GM12878 (cell line): ENCODE measurements at regions not wholly inside any gene's neighbourhood (a gene's known extent, or its start where the extent isn't known, plus 50 kb on each side); places are given as distances from the start of the nearest gene placed in this dataset.
"Not testable (repeated sequence)": the region's sequence is repeated elsewhere in the genome, so short reads cannot be mapped to it uniquely, and the experiment has no call there.

ENCODE experiments used
- ATAC-seq: fragments of 200-7000 bp; cut with Tn5 transposase; 3 replicates; pipeline ENCODE4 v1.9.1; 2020; ENCODE audit warnings: mild to moderate bottlenecking, moderate library complexity
- BruUV-seq: library from RNA; stranded (reverse); fragments of 400-500 nt; replicated peaks from 2 replicates; lab custom pipeline; 2021; lab: Mats Ljungman, UMichigan
- CTCF ChIA-PET: fragments of 300-600 bp; sonication (Branson Sonifier 250); formaldehyde crosslinking; extraction: SDS; loops from one replicate; lab custom pipeline; 2021; ENCODE audit warnings: inconsistent platforms; lab: Yijun Ruan, JAX
- POLR2A ChIA-PET: fragments of 350-600 bp; formaldehyde crosslinking; extraction: SDS; loops from one replicate; lab custom pipeline; 2021; ENCODE audit warnings: inconsistent platforms; lab: Charles Lee
- RAD21 ChIA-PET: fragments of 300-600 bp; sonication (Branson Sonifier 250); formaldehyde crosslinking; loops from one replicate; lab custom pipeline; 2023; ENCODE audit warnings: antibody characterized with exemption; ENCODE audit not compliant: unreplicated experiment; lab: Charles Lee
- SMC1A ChIA-PET: fragments of 300-600 bp; sonication (Branson Sonifier 250); formaldehyde crosslinking; loops from one replicate; lab custom pipeline; 2023; ENCODE audit not compliant: unreplicated experiment, uncharacterized antibody; lab: Charles Lee
- DNase-seq: peaks from one replicate; pipeline ENCODE4 v3.0.0-alpha.2; 2011; ENCODE audit warnings: low read depth, low spot score
- FAIRE-seq: peaks from 3 replicates; lab custom pipeline; 2011; peaks lifted over from hg19 to GRCh38; lab: Jason Lieb, UNC
- H2AFZ ChIP-seq: 2 replicates; pipeline ENCODE4 v1.6.0; 2011; ENCODE audit warnings: low read depth, low read length, control low read depth; ENCODE audit not compliant: control insufficient read depth
- H3K27ac ChIP-seq: 2 replicates; pipeline ENCODE4 v1.5.1; 2011; ENCODE audit warnings: control low read depth; ENCODE audit not compliant: control insufficient read depth, insufficient read depth
- H3K27me3 ChIP-seq, 2 experiments: replicated peaks in 1 of 2; 2 replicates each; pipeline versions ENCODE4 v1.6.0 to v1.6.1; 2011; ENCODE audit warnings: low read length in 1 of 2; ENCODE audit not compliant: control insufficient read depth in 2 of 2, insufficient read depth in 2 of 2
- H3K36me3 ChIP-seq, 2 experiments: 2 replicates each; pipeline ENCODE4 v1.5.1; 2011; ENCODE audit warnings: low read length in 1 of 2; ENCODE audit not compliant: control insufficient read depth in 2 of 2, insufficient read depth in 2 of 2
- H3K4me1 ChIP-seq: 2 replicates; pipeline ENCODE4 v1.6.1; 2011; ENCODE audit warnings: mild to moderate bottlenecking, low read length, moderate library complexity, mixed read lengths; ENCODE audit not compliant: control insufficient read depth, insufficient read depth
- H3K4me2 ChIP-seq: 2 replicates; pipeline ENCODE4 v1.6.0; 2011; ENCODE audit warnings: control low read depth; ENCODE audit not compliant: control insufficient read depth, insufficient read depth
- H3K4me3 ChIP-seq: fragments of 200-600 bp; sonication (generic); 2 replicates; pipeline ENCODE4 v1.5.1; 2016
- H3K79me2 ChIP-seq: 2 replicates; pipeline ENCODE4 v1.6.0; 2011; ENCODE audit warnings: low read length; ENCODE audit not compliant: control insufficient read depth, insufficient read depth
- H3K9ac ChIP-seq: 2 replicates; pipeline ENCODE4 v1.8.0; 2011; ENCODE audit warnings: low read length, control low read depth, mixed read lengths; ENCODE audit not compliant: control insufficient read depth, insufficient read depth
- H3K9me3 ChIP-seq: replicated peaks from 3 replicates; pipeline ENCODE4 v1.5.1; 2011; ENCODE audit warnings: mild to moderate bottlenecking, low read length; ENCODE audit not compliant: control insufficient read depth, insufficient read depth
- H4K20me1 ChIP-seq: 2 replicates; pipeline ENCODE4 v1.6.0; 2011; ENCODE audit not compliant: control insufficient read depth, insufficient read depth
- BHLHE40 ChIP-seq, 2 experiments: fragments of 450-650 bp in 1 of 2; IDR thresholded peaks; 2 replicates each; pipeline ENCODE4 v1.6.1; 2011 to 2017; ENCODE audit warnings: low read depth in 2 of 2, borderline replicate concordance in 1 of 2, improper control_type of control experiment in 1 of 2, low read length in 1 of 2, mild to moderate bottlenecking in 1 of 2
- CHD4 ChIP-seq: fragments of 200-600 bp; sonication (generic); IDR thresholded peaks from 2 replicates; pipeline ENCODE4 v1.6.1; 2016; ENCODE audit warnings: mild to moderate bottlenecking
- CREB1 ChIP-seq: IDR thresholded peaks from 2 replicates; pipeline ENCODE4 v1.6.1; 2012; ENCODE audit warnings: low read depth, mild to moderate bottlenecking, inconsistent platforms
- ESRRA ChIP-seq: IDR thresholded peaks from 2 replicates; pipeline ENCODE4 v1.6.1; 2012; ENCODE audit warnings: mild to moderate bottlenecking, low read length, improper control_type of control experiment
- FOS ChIP-seq: IDR thresholded peaks from 3 replicates; pipeline ENCODE4 v1.6.1; 2011; ENCODE audit warnings: borderline replicate concordance; ENCODE audit not compliant: insufficient read length; ENCODE audit errors: extremely low read depth
- LARP7 ChIP-seq: fragments of 450-650 bp; IDR thresholded peaks from 2 replicates; pipeline ENCODE4 v1.6.1; 2017; ENCODE audit warnings: mild to moderate bottlenecking
- MYB ChIP-seq: fragments of 150-350 bp; IDR thresholded peaks from 2 replicates; pipeline ENCODE4 v1.6.1; 2014; ENCODE audit warnings: mild to moderate bottlenecking, low read depth, low read length, borderline replicate concordance
- NFXL1 ChIP-seq: fragments of 450-650 bp; IDR thresholded peaks from 2 replicates; pipeline ENCODE4 v1.6.1; 2017; ENCODE audit warnings: antibody characterized with exemption, mild to moderate bottlenecking, borderline replicate concordance
- NFYB ChIP-seq: IDR thresholded peaks from 2 replicates; pipeline ENCODE4 v1.6.1; 2011; ENCODE audit warnings: low read depth, mild to moderate bottlenecking, low read length, improper control_type of control experiment, moderate library complexity; ENCODE audit not compliant: insufficient read depth
- NR2C1 ChIP-seq: fragments of 450-650 bp; IDR thresholded peaks from 2 replicates; pipeline ENCODE4 v1.6.1; 2017; ENCODE audit warnings: antibody characterized with exemption, mild to moderate bottlenecking, moderate library complexity
- RAD51 ChIP-seq: fragments of 450-650 bp; IDR thresholded peaks from 2 replicates; pipeline ENCODE4 v1.6.1; 2016; ENCODE audit warnings: moderate library complexity, mild to moderate bottlenecking, inconsistent platforms
- SMAD5 ChIP-seq: IDR thresholded peaks from 2 replicates; pipeline ENCODE4 v1.6.1; 2016; ENCODE audit warnings: antibody characterized with exemption, low read depth
- SUPT20H ChIP-seq: IDR thresholded peaks from 2 replicates; pipeline ENCODE4 v1.6.1; 2011; ENCODE audit warnings: low read depth, mild to moderate bottlenecking, low read length, moderate library complexity, borderline replicate concordance; ENCODE audit not compliant: control insufficient read depth
- TCF3 ChIP-seq: IDR thresholded peaks from 2 replicates; pipeline ENCODE4 v1.6.1; 2012; ENCODE audit warnings: low read depth, mild to moderate bottlenecking, low read length, borderline replicate concordance; ENCODE audit not compliant: insufficient read depth
- WGBS: methylation state at CpG from one replicate; pipeline ENCODE4 v1.1.6; 2016; ENCODE audit warnings: low lambda C conversion rate; ENCODE audit not compliant: insufficient replicate concordance, insufficient coverage; ENCODE audit errors: missing lambda C conversion rate; 5-methylcytosine and 5-hydroxymethylcytosine counted together
- in situ Hi-C: fragments of 300-500 bp; cut with MboI; formaldehyde crosslinking; loops from 9 replicates; pipeline ENCODE4 v1.14.3; 2018; ENCODE audit warnings: mixed read lengths
- intact Hi-C: fragments of 100-400 bp; cut with micrococcal nuclease; formaldehyde crosslinking; loops from one replicate; pipeline ENCODE4 v1.14.2; 2022; ENCODE audit not compliant: unreplicated experiment
- TF ChIP-seq, protein P1 (sequence below): fragments of 450-650 bp; IDR thresholded peaks from 2 replicates; pipeline ENCODE4 v1.6.1; 2016; ENCODE audit warnings: mild to moderate bottlenecking, moderate library complexity, borderline replicate concordance
- TF ChIP-seq, protein P2 (sequence below): IDR thresholded peaks from 2 replicates; pipeline ENCODE4 v1.6.1; 2012; ENCODE audit warnings: low read depth, low read length, improper control_type of control experiment

DNA sequence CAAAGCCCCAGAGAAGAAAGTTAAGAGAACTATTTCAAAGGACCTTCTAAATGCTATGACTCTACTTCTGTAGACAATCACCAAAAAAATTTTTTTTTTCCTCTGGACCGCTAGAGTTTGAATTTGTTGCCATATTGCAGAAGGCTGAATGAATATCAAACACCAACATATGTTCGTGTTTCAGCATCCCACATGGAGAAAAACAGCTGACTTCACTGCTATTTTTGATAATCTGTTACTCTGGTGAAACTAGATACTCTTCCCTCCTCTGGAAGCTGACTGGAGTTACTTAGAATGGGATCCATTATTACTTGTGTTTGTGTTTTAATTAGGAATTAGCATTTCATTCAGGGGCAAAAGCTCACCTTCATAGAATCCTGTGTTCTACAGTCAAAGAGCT is 447.0 kb downstream of the AASDHPPT start:
- Histone ChIP-seq H3K9ac (no peak overlapping the region), H3K27me3 (no peaks in the 10 kb centered on the region), H3K9me3 (no peaks in the 10 kb centered on the region), H4K20me1 (no peaks in the 10 kb centered on the region), H3K4me1 (no peaks in the 10 kb centered on the region), H3K4me3 (no peak overlapping the region)
- in situ Hi-C loops, result no loop called here
- 0% methylated on average over 2 of the region's 2 CpGs for whole genome bisulfite sequencing
- ChIA-PET SMC1A (no interaction called here), RAD21 (no interaction called here), POLR2A (no interaction called here), CTCF (no interaction called here)
- intact Hi-C loops, result no loop called here
- FAIRE-seq (no peak), DNase-seq (no peak)
- no TSS peak for BruUV-seq
- no peak for TF ChIP-seq NR2C1
- TF ChIP-seq SUPT20H, result no peak
- TF ChIP-seq, protein P1, sequence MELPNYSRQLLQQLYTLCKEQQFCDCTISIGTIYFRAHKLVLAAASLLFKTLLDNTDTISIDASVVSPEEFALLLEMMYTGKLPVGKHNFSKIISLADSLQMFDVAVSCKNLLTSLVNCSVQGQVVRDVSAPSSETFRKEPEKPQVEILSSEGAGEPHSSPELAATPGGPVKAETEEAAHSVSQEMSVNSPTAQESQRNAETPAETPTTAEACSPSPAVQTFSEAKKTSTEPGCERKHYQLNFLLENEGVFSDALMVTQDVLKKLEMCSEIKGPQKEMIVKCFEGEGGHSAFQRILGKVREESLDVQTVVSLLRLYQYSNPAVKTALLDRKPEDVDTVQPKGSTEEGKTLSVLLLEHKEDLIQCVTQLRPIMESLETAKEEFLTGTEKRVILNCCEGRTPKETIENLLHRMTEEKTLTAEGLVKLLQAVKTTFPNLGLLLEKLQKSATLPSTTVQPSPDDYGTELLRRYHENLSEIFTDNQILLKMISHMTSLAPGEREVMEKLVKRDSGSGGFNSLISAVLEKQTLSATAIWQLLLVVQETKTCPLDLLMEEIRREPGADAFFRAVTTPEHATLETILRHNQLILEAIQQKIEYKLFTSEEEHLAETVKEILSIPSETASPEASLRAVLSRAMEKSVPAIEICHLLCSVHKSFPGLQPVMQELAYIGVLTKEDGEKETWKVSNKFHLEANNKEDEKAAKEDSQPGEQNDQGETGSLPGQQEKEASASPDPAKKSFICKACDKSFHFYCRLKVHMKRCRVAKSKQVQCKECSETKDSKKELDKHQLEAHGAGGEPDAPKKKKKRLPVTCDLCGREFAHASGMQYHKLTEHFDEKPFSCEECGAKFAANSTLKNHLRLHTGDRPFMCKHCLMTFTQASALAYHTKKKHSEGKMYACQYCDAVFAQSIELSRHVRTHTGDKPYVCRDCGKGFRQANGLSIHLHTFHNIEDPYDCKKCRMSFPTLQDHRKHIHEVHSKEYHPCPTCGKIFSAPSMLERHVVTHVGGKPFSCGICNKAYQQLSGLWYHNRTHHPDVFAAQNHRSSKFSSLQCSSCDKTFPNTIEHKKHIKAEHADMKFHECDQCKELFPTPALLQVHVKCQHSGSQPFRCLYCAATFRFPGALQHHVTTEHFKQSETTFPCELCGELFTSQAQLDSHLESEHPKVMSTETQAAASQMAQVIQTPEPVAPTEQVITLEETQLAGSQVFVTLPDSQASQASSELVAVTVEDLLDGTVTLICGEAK, result no peak
- TF ChIP-seq NFYB, result no peak
- TF ChIP-seq CREB1, result no peak
- TF ChIP-seq TCF3, result no peak
- no peak for TF ChIP-seq LARP7
- TF ChIP-seq BHLHE40 (IDR thresholded peaks at IDR 0.05; ENCODE audit: borderline replicate concordance in 1 of 2, low read depth in 2 of 2, low read length in 1 of 2), result no peak
- TF ChIP-seq FOS, result no peak
- no peak for TF ChIP-seq RAD51
- TF ChIP-seq SMAD5, result no peak
- TF ChIP-seq, protein P2, sequence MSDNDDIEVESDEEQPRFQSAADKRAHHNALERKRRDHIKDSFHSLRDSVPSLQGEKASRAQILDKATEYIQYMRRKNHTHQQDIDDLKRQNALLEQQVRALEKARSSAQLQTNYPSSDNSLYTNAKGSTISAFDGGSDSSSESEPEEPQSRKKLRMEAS, result no peak
- TF ChIP-seq NFXL1, result no peak
- no peak for TF ChIP-seq MYB
- TF ChIP-seq ESRRA, result no peak
- no peak for TF ChIP-seq CHD4
- TF ChIP-seq, all 136 proteins: peak for 0
- no peaks in the 10 kb centered on the region for H3K36me3 ChIP-seq
- ATAC-seq, result no peak
- no peak overlapping the region for H3K27ac ChIP-seq
- no peak overlapping the region for H3K4me2 ChIP-seq
- H2AFZ ChIP-seq, result no peak overlapping the region
- no peaks in the 10 kb centered on the region for H3K79me2 ChIP-seq

DNA sequence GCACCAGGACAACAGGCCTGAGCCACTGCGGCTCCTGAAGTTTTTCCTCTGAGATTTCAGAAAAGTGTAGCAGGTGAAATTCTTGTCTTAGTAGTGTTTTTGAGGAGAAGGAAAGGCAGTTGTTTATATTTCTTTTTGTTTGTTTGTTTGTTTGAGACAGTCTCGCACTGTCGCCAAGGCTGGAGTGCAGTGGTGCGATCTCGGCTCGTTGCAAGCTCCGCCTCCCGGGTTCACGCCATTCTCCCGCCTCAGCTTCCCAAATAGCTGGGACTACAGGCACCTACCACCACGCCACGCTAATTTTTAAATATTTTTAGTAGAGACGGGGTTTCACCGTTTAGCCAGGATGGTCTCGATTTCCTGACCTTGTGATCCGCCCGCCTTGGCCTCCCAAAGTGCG is 454.2 kb downstream of the AASDHPPT start:
- in situ Hi-C loops, result not testable (repeated sequence)

More for the DNA sequence above, 454.2 kb downstream of the AASDHPPT start:
- RAD21 ChIA-PET, H3K27me3 ChIP-seq, H4K20me1 ChIP-seq, SMC1A ChIA-PET, H3K27ac ChIP-seq, H3K9ac ChIP-seq, H3K4me2 ChIP-seq, H3K79me2 ChIP-seq, FAIRE-seq, H3K4me3 ChIP-seq, H3K4me1 ChIP-seq, H3K36me3 ChIP-seq, DNase-seq, H3K9me3 ChIP-seq, intact Hi-C loops, BruUV-seq, H2AFZ ChIP-seq, ATAC-seq: not testable (repeated sequence)
- ChIA-PET POLR2A (interaction anchor here (0.6 kb wide), 1 partner anchor 483 kb away, joined by 3 read pairs; no protein-coding TSS in a partner anchor), CTCF (interaction anchor here (0.7 kb wide), 1 partner anchor 19 kb away, joined by 3 read pairs; no protein-coding TSS in a partner anchor)
- 67% methylated on average over 18 of the region's 18 CpGs for WGBS
